WTC11 (cell line): ENCODE measurements at regions not wholly inside any gene's neighbourhood (a gene's known extent, or its start where the extent isn't known, plus 50 kb on each side); places are given as distances from the start of the nearest gene placed in this dataset.

Experiments
- ATAC-seq: fragments of 200-7000 bp; cut with Tn5 transposase; 2 replicates; pipeline ENCODE4 v1.10.0; 2021; ENCODE audit warnings: mild to moderate bottlenecking, moderate library complexity
- CTCF ChIA-PET: fragments of 300-600 bp; sonication (Branson Sonifier 250); formaldehyde crosslinking; loops from one replicate; lab custom pipeline; 2021; ENCODE audit warnings: antibody characterized with exemption; lab: Charles Lee
- POLR2A ChIA-PET: fragments of 350-600 bp; sonication (Branson Sonifier 250); formaldehyde crosslinking; loops from one replicate; lab custom pipeline; 2021; ENCODE audit warnings: antibody characterized with exemption; lab: Charles Lee
- DNase-seq: peaks from one replicate; pipeline ENCODE4 v3.0.0; 2021; ENCODE audit warnings: low spot score
- H3K27ac Mint-ChIP-seq: 2 replicates; pipeline ENCODE4 v1.8.0; 2021; ENCODE audit warnings: mixed read lengths
- H3K27me3 Mint-ChIP-seq: 2 replicates; pipeline ENCODE4 v1.8.0; 2021; ENCODE audit warnings: low read depth, mild to moderate bottlenecking, moderate library complexity, mixed read lengths
- H3K36me3 Mint-ChIP-seq: 2 replicates; pipeline ENCODE4 v1.8.0; 2021; ENCODE audit warnings: mixed read lengths
- H3K4me1 Mint-ChIP-seq: 2 replicates; pipeline ENCODE4 v1.8.0; 2022; ENCODE audit warnings: mixed read lengths
- H3K4me3 Mint-ChIP-seq: 2 replicates; pipeline ENCODE4 v1.8.0; 2021; ENCODE audit warnings: mild to moderate bottlenecking, moderate library complexity, mixed read lengths
- H3K9me3 Mint-ChIP-seq: 2 replicates; pipeline ENCODE4 v1.8.0; 2021; ENCODE audit warnings: mixed read lengths
- ARID4B ChIP-seq: sonication (generic); formaldehyde crosslinking; IDR thresholded peaks from 2 replicates; pipeline ENCODE4 v1.8.0; 2023; ENCODE audit warnings: missing genetic modification reagents, mild to moderate bottlenecking, borderline replicate concordance
- CREM ChIP-seq: sonication (generic); formaldehyde crosslinking; IDR thresholded peaks from 2 replicates; pipeline ENCODE4 v1.8.1; 2022; ENCODE audit warnings: mild to moderate bottlenecking, missing genetic modification reagents, moderate library complexity
- E2F4 ChIP-seq: sonication (generic); formaldehyde crosslinking; IDR thresholded peaks from 2 replicates; pipeline ENCODE4 v1.8.1; 2022; ENCODE audit warnings: low read depth, mild to moderate bottlenecking, moderate library complexity, missing genetic modification reagents, borderline replicate concordance
- GABPB1 ChIP-seq: sonication (generic); formaldehyde crosslinking; IDR thresholded peaks from 2 replicates; pipeline ENCODE4 v1.8.1; 2023; ENCODE audit warnings: mild to moderate bottlenecking, missing genetic modification reagents
- JUN ChIP-seq: sonication (generic); formaldehyde crosslinking; IDR thresholded peaks from 2 replicates; pipeline ENCODE4 v1.8.0; 2023; ENCODE audit warnings: mild to moderate bottlenecking, missing genetic modification reagents
- MLX ChIP-seq: sonication (generic); formaldehyde crosslinking; IDR thresholded peaks from 2 replicates; pipeline ENCODE4 v1.8.1; 2023; ENCODE audit warnings: mild to moderate bottlenecking, missing genetic modification reagents, moderate library complexity
- NR3C1 ChIP-seq: sonication (generic); formaldehyde crosslinking; conservative IDR thresholded peaks from 2 replicates; pipeline ENCODE4 v1.8.1; 2023; ENCODE audit warnings: low read depth, mild to moderate bottlenecking, missing genetic modification reagents
- PRDM15 ChIP-seq: sonication (generic); formaldehyde crosslinking; IDR thresholded peaks from 2 replicates; pipeline ENCODE4 v1.8.0; 2022; ENCODE audit warnings: missing genetic modification reagents
- ZNF416 ChIP-seq: fragments of 250-450 bp; sonication (Bioruptor Pico); IDR thresholded peaks from 2 replicates; pipeline ENCODE4 v1.9.0; 2021; ENCODE audit warnings: mild to moderate bottlenecking, inconsistent platforms
- ZNF512 ChIP-seq: sonication (generic); formaldehyde crosslinking; IDR thresholded peaks from 2 replicates; pipeline ENCODE4 v1.8.1; 2022; ENCODE audit warnings: missing genetic modification reagents, borderline replicate concordance
- ZNF532 ChIP-seq: fragments of 250-450 bp; sonication (Bioruptor Pico); IDR thresholded peaks from 2 replicates; pipeline ENCODE4 v1.9.0; 2021; ENCODE audit warnings: mild to moderate bottlenecking, borderline replicate concordance
- ZNF671 ChIP-seq: fragments of 250-450 bp; sonication (Bioruptor Pico); IDR thresholded peaks from 2 replicates; pipeline ENCODE4 v1.8.0; 2021; ENCODE audit warnings: mild to moderate bottlenecking

GRCh38 chr5:56594792-56595191 is 220.6 kb upstream of the MAP3K1 start (continued):
- TF ChIP-seq MLX (CRISPR knock-in tag) (no peak), ZNF512 (CRISPR knock-in tag) (no peak)

GRCh38 chr5:56591081-56591480 is 224.3 kb upstream of the MAP3K1 start:
- H3K4me3 Mint-ChIP-seq = no peak overlapping the region
- ChIA-PET CTCF (interaction anchor here (0.7 kb wide), 1 partner anchor 286 kb away, joined by 5 read pairs; no protein-coding TSS in a partner anchor), POLR2A (no interaction called here)
- no peaks in the 10 kb centered on the region for H3K9me3 Mint-ChIP-seq
- TF ChIP-seq ZNF512 (CRISPR knock-in tag) (no peak), E2F4 (CRISPR knock-in tag) (no peak), ARID4B (no peak), JUN (CRISPR knock-in tag) (no peak), CREM (CRISPR knock-in tag) (no peak), ZNF416 (CRISPR knock-in tag) (no peak)
- no peaks in the 10 kb centered on the region; the same call in 1 of the 2 replicates for H3K27me3 Mint-ChIP-seq
- H3K27ac Mint-ChIP-seq = no peak overlapping the region
- no peak for DNase-seq
- H3K36me3 Mint-ChIP-seq = no peaks in the 10 kb centered on the region
- peaks cover under 1% of the 10 kb centered on the region for H3K4me1 Mint-ChIP-seq
- ATAC-seq = no peak

- Mint-ChIP-seq H3K27me3 (peaks cover 2% of the 10 kb centered on the region; the same call in 1 of the 2 replicates), H3K4me1 (peaks cover 7% of the 10 kb centered on the region), H3K4me3 (no peak overlapping the region), H3K27ac (no peak overlapping the region), H3K36me3 (peaks cover under 1% of the 10 kb centered on the region; the same call in 1 of the 2 replicates), H3K9me3 (peaks cover 4% of the 10 kb centered on the region)
- ChIA-PET CTCF (no interaction called here), POLR2A (no interaction called here)
- DNase-seq = no peak
- ATAC-seq = no peak
- TF ChIP-seq ZNF532 (CRISPR knock-in tag) = no peak
- no peak for TF ChIP-seq GABPB1 (CRISPR knock-in tag)
- no peak for TF ChIP-seq NR3C1 (CRISPR knock-in tag)
- TF ChIP-seq PRDM15 (CRISPR knock-in tag) = no peak
- no peak for TF ChIP-seq ZNF671 (CRISPR knock-in tag)
Observed at GRCh38 chr5:56589481-56589860, 225.9 kb upstream of the MAP3K1 start.
